ENCODE measurements at regions not wholly inside any gene's neighbourhood (a gene's known extent, or its start where the extent isn't known, plus 50 kb on each side); places are given as distances from the start of the nearest gene placed in this dataset.

GRCh38 chr13:95456815-95457214 is 95.7 kb upstream of the CLDN10 start:
- DNase-seq = no peak

DNA sequence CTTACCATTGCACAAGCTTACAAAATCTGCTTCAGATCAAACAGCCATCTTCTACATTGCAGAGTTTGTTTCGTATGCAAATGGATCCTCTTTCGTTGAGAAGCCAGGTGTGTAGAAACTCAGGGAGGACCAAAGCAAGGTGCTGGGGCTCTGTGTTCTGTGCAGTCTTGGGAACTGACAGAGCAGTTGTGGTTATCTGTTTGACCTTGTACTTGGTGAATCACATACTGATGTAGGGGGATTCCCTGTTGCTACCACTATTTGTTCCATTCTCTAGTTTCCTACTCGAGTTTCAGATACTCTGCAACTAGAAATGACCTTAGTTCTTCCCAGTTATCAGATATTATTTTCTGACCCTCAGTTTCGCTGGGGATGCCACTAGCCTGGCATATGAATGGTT is 95.2 kb upstream of the CLDN10 start:
- no peak for DNase-seq

GRCh38 chr13:95462801-95463200 is 89.7 kb upstream of the CLDN10 start:
- no peak for DNase-seq

- DNase-seq = no peak
These were observed 89.0 kb upstream of the CLDN10 start for GRCh38 chr13:95463531-95463930.

GRCh38 chr13:95470574-95471366 is 81.8 kb upstream of the CLDN10 start:
- no peak for DNase-seq

GRCh38 chr13:95471960-95472359 is 80.6 kb upstream of the CLDN10 start:
- DNase-seq = no peak

DNA sequence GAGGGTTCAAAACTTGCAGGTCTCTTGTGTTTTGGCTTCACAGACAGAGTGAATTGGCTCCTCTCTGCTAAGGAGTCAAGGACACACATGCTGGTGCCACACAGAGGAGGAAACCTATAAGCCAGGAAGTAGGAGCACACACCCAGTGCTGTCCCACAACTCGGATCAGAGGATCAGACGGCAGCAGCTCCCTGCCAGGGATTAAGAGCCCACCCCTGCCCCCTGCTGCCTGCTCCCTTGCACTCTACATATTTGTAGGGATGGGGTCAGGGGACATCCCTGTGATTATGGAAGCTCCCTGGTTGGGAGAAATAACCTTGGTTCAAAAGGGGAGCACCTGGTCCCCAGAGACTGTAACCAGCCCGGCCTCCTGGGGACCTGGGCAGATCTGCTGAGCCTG is 77.5 kb upstream of the CLDN10 start:
- DNase-seq = no peak

GRCh38 chr13:95477187-95477586 is 75.3 kb upstream of the CLDN10 start:
- DNase-seq = no peak

DNA sequence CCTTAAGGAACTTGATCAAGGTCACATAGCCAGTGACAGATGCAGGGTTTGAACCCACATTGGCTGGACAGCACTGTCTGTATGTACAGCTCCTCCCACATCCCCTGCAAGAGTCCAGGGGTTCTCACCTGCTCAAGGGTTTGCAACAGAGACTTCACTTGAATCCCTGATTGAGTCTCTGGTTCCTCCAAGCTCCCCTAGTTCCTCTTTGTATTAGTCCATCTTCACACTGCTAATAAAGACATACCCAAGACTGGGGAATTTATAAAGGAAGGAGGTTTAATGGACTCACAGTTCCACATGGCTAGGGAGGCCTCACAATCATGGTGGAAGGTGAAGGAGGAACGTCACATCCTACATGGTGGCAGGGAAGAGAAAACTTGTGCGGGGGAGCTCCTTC is 72.8 kb upstream of the CLDN10 start:
- no peak for DNase-seq

DNA sequence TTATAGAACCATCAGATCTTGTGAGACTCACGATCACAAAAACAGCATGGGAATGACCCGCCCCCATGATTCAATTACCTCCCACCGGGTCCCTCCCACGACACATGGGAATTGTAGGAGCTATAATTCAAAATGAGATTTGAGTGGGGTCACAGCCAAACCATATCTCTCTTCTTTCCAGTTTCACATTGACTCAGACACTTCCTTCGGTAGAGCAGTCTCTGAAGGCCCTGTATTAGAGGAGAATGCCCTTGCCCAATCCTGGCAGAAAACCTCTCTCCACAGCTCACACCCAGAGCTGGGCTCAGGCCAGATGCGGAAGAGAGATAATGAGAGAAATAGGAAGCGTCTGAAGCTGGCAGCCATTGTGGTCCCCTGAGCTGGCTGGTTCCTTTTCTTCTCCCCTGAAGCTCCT is 72.4 kb upstream of the CLDN10 start:
- no peak for DNase-seq

GRCh38 chr13:95480791-95481780 is 71.4 kb upstream of the CLDN10 start:
- DNase-seq = no peak

DNA sequence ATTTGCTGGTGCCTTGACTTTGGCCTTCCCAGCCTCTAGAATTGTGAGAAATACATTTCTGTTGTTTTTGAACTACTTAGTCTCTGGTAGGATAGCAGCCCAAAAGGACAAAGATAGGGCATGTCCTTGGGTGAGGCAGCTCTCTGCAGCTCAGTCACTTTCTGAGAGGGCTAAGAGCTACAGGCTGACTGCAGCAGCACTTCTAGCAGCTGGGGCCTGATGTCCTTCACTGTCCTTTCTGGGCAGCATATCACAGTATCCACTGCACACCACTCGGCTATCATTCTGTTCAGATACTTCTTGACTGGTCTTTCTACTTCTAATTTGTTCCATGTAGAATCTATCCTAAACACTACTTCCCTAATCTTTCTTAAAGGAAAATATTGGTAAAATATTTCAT is 68.5 kb upstream of the CLDN10 start:
- no peak for DNase-seq

DNA sequence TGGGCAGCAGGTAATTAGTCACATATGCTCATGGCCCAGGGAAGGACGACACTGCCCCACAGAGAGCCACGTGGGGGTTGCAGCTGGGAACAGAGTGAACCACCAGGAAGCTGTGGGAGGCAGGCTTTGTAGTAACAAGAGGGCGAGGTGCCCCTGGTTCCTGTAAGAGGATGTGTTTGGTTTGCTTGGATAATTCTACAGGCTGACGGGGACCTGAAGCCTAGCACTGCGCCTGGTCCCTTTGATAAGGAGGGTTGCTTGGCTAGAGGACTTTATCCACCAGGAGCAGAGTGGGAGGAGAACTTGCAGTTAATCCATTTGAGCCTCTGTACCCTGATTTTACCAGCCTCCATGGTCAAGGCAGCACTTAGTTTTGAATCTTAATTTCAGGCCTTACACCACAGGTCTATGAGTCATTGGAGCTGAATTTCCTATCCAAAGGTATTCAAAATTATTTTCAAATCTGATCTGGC is 67.4 kb upstream of the CLDN10 start:
- DNase-seq = no peak

- no peak for DNase-seq
These were observed 66.9 kb upstream of the CLDN10 start for GRCh38 chr13:95485518-95486144.

DNA sequence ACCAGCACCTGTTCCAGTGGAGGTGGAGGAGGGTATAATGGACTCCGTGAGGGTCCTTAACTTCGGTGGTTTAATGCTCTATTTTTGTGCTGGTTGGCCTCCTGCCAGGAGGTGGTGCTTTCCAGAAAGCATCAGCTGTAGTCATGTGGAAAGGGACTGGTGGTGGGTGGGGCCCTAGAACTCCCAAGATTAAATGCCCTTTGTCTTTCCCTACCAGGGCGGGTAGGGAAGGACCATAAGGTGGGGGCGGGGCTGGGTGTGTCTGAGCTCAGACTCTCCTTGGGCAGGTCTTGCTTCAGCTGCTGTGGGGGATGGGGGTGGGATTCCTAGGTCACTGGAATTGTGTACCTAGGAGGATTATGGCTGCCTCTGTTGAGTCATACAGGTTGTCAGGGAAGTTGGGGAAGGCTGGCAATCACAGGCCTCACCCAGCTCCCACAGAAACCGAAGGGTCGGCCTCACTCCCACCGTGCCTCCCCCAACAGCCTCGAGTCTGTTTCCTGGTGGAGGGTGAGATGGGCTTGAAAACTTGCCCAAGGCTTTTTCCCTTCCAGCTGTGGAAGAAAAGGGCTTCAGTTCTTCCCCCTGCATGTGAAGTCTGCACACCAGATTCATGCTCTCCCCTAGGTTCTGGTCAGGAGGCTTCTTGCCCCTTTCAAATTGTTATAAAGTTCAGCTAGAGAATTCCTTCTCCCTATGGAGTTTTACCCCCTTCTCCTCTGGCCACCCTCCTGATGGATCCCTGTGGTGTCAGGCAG is 60.3 kb upstream of the CLDN10 start:
- no peak for DNase-seq

DNA sequence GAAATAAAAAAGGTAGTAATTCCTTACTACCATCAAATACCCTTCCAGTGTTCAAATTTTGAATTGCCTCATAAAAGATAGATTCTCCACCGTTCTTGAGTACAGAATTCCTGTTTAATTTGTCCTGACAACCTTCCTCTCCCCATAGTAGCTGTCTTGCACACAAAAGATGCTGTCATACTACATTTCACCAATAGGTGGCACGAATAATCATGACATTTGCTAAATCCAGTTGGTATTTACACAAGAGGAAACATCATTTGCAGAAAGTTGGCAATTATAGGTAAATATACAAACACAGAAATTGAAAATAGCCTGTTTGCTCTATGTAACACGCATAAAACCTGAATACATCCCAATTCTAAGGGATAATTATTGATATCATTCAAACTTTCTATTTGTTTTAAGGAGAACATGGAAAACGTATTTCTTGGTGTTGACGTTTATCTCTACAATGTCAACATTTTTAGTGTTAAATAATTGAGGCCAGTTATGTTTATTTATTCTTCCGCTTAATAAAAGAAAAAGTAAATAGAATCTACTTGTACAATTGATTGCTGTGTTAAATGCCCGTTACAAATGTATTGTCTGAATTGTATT is 58.3 kb upstream of the CLDN10 start:
- no peak for DNase-seq

GRCh38 chr13:95496485-95496884 is 56.0 kb upstream of the CLDN10 start:
- no peak for DNase-seq

GRCh38 chr13:95497381-95497807 is 55.1 kb upstream of the CLDN10 start:
- no peak for DNase-seq

DNA sequence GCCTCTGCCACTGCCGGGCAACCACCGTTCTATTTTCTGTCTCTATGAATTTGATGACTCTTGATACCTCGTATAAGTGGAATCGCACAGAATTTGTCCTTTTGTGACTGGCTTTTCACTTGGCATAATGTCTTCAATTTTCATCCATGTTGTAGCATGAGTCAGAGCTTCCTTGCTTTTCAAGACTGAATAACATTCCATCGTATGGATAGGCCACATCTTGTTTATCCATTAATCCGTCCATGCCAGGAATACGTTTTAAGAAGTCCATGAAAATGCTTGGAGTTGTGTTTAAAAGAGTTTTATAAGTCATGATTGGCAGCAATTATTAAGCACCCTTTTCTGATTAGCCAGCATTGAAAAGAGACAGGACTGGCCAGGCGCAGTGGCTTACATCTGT is 53.6 kb upstream of the CLDN10 start:
- DNase-seq = no peak

DNA sequence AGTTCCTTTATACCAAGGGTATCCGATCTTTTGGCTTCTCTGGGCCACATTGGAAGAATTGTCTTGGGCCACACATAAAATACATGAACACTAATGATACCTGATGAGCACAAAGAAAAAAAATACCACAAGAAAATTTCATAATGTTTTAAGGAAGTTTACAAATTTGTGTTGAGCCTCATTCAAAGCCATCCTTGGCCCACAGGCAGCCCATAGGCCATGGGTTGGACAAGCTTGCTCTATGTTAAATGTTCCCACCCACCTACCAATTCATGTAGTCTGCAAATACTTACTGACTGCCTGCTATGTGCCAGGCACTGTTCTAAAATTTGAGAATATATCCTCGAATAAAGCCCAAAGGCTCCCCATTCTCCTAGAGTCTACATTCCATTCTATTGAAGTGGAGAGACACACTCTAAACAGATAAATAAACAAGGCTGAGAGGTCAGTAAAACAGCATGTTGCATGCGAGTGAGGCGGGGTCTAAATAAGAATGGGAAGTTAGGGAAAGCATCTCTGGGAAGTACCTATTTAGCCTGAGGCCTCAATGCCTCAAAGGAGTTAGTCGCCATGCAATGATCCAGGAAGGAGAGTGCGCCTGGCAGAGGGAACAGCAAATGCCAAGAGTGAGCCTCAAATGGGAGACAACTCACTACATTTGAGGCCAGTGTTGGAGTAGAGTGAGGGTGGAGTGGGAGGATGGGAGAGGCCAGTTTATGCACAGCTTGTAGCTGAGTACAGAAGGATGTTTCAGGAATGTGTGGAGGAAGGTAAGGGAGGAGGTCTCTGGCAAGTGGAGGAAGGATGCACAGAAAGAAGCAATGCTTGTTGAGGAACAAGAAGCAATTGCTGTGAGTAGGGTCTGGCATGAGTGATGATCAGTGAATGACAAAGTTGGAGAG is 52.5 kb upstream of the CLDN10 start:
- no peak for DNase-seq

GRCh38 chr13:95502216-95502615 is 50.3 kb upstream of the CLDN10 start:
- no peak for DNase-seq
